HG02884 (cell line): ENCODE measurements at regions not wholly inside any gene's neighbourhood (a gene's known extent, or its start where the extent isn't known, plus 50 kb on each side); places are given as distances from the start of the nearest gene placed in this dataset.

Experiments
- ATAC-seq: cut with Tn5 transposase; IDR thresholded peaks from one replicate; pipeline ENCODE4 v1.9.1; 2021; ENCODE audit warnings: mild to moderate bottlenecking, moderate library complexity; ENCODE audit not compliant: unreplicated experiment

GRCh38 chr4:181323061-181323460 lies 920.1 kb upstream of the TENM3 start:
- ATAC-seq, result peak; percentile 79

DNA sequence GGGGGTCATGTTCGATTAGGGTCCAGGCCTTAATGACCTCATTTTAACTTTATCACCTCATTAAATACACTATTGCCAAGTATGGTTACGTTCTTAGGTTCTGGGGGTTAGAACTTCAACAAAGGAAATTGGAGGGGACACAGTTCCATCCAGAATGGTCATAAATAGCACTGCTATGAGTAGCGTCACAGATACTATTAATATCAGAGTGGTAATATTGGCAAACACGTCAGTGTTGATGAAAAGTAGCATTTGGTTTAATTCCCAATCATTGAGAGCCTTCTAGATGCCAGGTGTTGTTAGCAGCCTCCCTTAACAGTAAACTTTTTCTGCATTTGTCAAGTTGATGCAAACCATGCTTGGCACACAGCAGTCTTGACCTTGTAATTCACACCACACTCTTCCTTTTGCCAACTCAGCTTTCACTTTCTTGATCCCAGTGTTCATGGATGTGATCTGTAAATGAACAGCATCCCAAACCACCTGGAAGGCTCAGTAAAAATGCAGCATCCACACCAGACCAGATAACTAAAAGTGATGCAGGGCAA lies 912.5 kb upstream of the TENM3 start:
- ATAC-seq, result no peak

DNA sequence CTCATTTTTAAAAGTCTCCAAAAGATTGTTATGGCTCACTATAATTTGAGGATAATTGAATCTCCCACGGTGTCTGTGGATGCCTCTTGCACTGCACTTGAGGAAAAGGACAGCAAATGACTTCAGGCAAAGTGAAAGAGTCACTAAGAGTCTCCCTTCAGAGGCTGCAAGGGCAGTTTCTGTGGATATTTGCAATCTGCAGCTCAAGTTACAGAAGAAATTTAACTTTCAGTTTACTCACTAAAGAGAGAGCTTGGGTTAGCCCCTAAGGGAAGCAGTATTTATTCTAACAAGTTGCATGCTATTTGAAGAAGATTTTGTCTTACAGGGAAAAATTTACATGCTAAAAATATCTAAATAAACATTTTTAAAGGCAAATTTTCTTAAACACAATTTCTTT lies 912.0 kb upstream of the TENM3 start:
- ATAC-seq, result no peak

DNA sequence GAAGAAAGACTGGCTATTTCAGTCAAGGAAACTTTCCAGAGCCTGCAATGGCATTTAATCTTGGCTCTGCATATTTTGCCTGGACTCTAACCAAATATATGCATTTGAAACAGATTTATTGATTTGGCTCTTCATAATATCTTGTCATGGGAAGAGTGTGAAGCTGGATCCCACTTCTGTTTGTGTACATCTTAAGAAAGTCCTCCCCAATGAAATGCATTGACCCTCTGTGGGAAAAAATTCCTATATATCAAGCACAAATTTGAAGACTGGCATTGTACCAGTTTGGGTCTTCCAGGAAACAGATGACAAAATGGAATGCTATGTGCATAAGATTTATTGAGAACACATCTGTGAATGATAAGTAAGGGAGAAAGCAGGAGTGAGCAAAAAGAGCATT lies 897.3 kb upstream of the TENM3 start:
- ATAC-seq, result no peak

DNA sequence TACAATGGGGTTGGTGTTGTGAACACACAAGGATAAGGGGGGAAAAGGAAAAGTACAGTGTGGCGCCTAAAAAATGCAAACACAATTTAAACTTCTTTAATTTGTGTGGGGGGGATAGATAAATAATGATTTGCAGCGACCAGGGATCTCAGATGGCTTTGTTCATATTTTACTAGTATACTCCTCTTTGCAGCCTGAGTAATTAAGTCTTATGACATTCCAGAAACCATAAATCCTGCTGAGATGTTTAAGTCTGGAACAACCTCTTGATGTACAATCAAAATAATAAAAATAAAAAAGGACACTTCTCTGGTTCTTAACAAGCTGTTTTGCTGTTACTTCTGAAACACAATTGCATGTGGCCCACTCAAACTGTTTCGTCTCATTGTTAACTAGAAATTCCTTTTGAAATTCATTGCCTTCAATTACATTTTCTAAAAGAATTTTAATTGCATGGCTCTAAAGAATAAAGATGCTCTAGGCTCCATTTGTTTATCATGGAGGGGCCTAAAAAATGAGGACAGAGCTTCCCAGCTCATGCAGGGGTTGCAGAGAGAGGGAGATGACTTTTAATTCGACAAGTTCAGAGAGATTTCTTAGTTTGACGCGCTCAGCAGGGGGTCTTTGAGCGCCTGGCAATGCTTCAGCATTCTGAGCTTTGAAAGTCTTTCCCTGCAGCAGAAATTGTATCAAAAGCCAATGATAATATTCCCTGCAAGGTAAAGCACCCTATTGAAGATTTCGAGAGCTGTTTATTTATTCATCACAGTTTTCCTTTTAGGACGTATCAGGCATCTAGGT lies 892.4 kb upstream of the TENM3 start:
- ATAC-seq, result no peak

DNA sequence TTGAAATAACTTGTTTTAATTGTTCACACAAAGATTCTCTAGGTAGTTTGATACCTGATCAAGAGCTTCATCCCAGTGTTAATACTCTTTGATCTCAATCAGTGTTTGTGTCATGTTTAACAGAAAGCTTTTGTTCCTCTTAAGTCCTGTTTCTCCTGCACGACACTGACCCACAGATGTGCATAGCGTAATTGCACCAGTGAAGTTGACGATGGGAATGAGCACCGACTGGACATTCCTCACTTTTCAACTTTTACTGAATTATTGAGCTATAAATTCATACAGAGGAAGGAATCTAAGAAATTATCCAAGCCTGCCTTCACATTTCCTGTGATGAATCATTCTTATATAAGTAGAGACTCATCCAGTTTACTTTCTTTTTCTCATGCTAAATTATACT lies 878.7 kb upstream of the TENM3 start:
- no peak for ATAC-seq

DNA sequence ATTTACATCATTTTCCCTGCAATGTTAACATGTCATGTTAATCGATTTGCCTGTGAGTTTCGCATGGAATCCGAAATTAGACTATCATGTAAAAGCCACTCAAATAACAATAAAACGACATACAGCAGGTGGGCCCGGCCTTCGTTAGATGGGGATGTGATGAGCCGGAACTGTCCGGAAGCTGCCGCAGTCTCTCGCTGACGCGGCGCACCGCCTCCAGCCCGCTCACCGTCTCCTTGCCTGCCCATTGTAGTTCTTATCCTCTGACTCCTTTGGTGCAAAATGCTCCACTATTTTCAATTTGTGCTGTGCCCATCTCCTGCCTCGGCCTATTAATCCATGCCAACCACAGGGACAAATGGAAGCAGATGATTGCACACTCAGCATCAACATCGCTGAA lies 877.5 kb upstream of the TENM3 start:
- no peak for ATAC-seq

- ATAC-seq, result no peak
Measured at GRCh38 chr4:181372014-181372413, 871.2 kb upstream of the TENM3 start.

DNA sequence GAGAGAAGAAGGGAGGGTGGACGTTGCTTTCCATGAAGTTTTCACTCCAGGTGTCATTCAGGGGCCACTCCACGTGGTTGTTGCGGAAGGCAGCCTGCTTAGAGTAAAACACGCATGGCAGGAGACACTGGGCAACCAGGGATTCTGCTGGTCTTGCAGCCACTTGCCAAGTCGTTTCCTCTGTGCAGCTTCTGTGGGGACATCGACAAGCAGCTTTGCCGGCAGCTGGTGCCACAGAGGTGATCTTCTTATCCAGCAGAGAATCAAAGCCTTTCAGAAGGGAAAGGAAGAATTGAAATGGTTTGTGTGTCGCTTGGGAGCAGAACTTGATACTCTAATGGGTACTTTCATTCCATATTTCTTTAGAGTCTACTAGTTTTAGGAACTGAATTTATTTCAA lies 867.1 kb upstream of the TENM3 start:
- ATAC-seq, result no peak

- no peak for ATAC-seq
Measured at GRCh38 chr4:181388061-181388460, 855.1 kb upstream of the TENM3 start.

- no peak for ATAC-seq
Measured at GRCh38 chr4:181416966-181417365, 826.2 kb upstream of the TENM3 start.

- no peak for ATAC-seq
Measured at GRCh38 chr4:181418496-181418895, 824.7 kb upstream of the TENM3 start.

DNA sequence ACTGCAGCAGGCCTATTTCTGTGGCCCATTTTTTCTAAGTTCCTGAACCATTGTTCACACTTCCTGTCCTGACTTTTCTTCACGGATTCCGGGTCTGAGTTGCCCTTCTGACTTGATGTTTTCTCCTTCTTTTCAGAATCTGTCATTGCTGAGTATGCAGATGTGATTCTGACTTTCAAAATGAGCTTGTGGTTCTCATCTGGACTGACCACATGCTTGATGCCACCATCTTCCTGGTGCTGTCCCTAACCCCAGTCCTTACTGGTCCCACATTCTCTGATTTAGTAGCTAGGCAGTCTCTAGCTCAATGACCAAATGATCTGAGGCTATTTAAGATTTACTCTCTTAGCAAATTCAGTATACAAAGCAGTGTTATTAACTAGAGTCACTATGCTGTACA lies 822.3 kb upstream of the TENM3 start:
- no peak for ATAC-seq

- ATAC-seq, result no peak
Measured at GRCh38 chr4:181424362-181425016, 818.7 kb upstream of the TENM3 start.

DNA sequence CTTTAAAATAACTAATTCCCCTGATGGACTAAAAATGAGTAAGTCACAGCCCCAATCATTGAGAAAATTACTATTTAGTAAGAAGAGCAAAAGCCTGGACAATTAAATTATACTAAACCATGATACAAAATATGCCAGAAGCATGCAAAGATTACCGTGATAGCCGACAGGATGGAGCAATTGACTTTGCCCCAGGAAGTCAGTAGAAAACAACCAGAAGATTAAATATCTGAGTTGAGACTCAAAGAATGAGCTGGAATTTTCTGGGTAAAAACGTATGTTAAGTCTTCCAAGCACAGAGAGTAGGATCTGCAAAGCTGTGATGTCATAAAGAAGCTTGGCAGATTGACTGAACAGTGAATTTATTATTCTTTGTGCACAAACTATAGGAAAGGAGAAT lies 816.1 kb upstream of the TENM3 start:
- no peak for ATAC-seq

- ATAC-seq, result no peak
Measured at GRCh38 chr4:181431006-181431405, 812.2 kb upstream of the TENM3 start.

GRCh38 chr4:181431661-181432060 lies 811.5 kb upstream of the TENM3 start:
- ATAC-seq, result no peak

GRCh38 chr4:181432335-181432734 lies 810.9 kb upstream of the TENM3 start:
- no peak for ATAC-seq

GRCh38 chr4:181437895-181438294 lies 805.3 kb upstream of the TENM3 start:
- ATAC-seq, result no peak

DNA sequence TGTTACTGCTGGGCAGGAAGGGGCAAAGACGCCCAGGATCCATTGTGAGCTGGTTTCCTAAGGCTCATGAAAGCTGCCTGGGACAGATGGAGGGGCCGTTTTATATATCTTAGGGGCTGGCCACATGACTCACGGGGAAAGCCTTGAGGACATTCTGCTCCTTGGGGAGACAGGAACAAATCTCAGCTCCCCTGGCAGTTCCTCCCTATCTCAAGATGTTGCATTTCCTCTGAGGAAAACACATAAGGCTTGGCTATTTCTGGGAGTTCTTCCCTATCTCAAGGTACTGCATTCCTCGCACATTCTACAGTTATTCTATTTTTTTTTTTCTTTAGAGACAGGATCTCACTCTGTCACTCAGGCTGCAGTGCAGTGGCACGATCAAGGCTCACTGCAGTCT lies 804.6 kb upstream of the TENM3 start:
- ATAC-seq, result no peak

DNA sequence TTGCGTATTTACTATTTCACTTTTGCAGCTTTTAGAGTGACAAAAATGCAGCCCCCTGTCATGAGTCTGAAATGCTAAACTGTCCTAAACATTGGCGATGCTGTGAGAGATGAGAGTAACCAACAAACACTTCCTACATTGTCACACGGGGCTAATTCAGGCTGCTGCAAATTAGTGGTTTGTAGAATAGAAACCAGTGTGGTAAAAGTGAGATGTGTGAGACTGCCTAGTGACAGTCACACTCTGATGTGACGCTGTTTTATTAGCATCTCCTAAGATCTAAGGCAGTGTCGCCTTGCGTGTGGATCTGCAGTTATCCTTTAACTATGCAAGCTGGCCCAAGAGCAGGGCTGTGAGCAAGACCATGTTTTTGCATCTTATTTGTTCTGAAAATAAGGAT lies 800.2 kb upstream of the TENM3 start:
- ATAC-seq, result no peak

DNA sequence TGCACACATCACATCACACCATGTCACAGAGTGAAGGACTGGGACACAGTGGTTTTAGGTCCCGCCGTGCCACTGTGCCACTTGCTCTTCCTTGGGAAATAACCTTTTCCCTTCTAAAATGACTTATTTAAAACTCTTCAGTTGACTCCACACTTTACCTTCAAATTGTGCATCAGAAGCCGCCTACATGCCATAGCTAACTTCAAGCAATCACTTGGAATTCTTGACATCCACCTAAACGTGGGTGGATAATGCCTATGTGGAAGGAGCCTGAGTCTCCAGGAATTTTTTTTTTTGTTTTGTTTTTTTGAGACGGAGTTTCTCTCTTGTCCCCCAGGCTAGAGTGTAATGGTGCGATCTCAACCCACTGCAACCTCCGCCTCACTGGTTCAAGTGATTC lies 777.4 kb upstream of the TENM3 start:
- ATAC-seq, result no peak
